Cardiac muscle cell (in vitro differentiated cells and primary cell): ENCODE measurements at regions not wholly inside any gene's neighbourhood (a gene's known extent, or its start where the extent isn't known, plus 50 kb on each side); places are given as distances from the start of the nearest gene placed in this dataset.

ENCODE experiments used
- DNase-seq, 2 donors: peaks; one replicate each; pipeline versions ENCODE4 v3.0.0 to v3.0.0-alpha.2; 2010 to 2017; ENCODE audit warnings: low read depth in 1 of 2, low spot score in 1 of 2
- H3K27ac ChIP-seq: fragments of 200-600 bp; sonication (generic); 2 replicates; pipeline ENCODE4 v1.5.1; 2016
- H3K27me3 ChIP-seq: fragments of 200-600 bp; sonication (generic); 2 replicates; pipeline ENCODE4 v1.6.0; 2016; ENCODE audit warnings: control low read depth
- H3K36me3 ChIP-seq: fragments of 200-600 bp; sonication (generic); 2 replicates; pipeline ENCODE4 v1.5.1; 2016; ENCODE audit warnings: control low read depth
- H3K4me1 ChIP-seq: fragments of 200-600 bp; sonication (generic); 2 replicates; pipeline ENCODE4 v1.8.1; 2017; ENCODE audit warnings: low read depth, mild to moderate bottlenecking, mixed run types
- H3K4me3 ChIP-seq: fragments of 200-600 bp; sonication (generic); 2 replicates; pipeline ENCODE4 v1.5.1; 2016; ENCODE audit warnings: mild to moderate bottlenecking
- H3K9me3 ChIP-seq: fragments of 200-600 bp; sonication (generic); 2 replicates; pipeline ENCODE4 v1.5.1; 2017; ENCODE audit warnings: low read depth, mild to moderate bottlenecking, control low read depth
- TF ChIP-seq, protein P1 (sequence below): IDR thresholded peaks from 2 replicates; pipeline ENCODE4 v1.5.1; 2012; ENCODE audit warnings: low read depth, mild to moderate bottlenecking, low read length

GRCh38 chr1:184272175-184272866 lies 114.5 kb upstream of the C1orf21 start:
- no peaks in the 10 kb centered on the region for H3K27me3 ChIP-seq
- peaks cover 7% of the 10 kb centered on the region for H3K4me1 ChIP-seq
- H3K36me3 ChIP-seq: no peaks in the 10 kb centered on the region
- H3K9me3 ChIP-seq: no peaks in the 10 kb centered on the region
- no peak overlapping the region for H3K27ac ChIP-seq
- TF ChIP-seq, protein P1, sequence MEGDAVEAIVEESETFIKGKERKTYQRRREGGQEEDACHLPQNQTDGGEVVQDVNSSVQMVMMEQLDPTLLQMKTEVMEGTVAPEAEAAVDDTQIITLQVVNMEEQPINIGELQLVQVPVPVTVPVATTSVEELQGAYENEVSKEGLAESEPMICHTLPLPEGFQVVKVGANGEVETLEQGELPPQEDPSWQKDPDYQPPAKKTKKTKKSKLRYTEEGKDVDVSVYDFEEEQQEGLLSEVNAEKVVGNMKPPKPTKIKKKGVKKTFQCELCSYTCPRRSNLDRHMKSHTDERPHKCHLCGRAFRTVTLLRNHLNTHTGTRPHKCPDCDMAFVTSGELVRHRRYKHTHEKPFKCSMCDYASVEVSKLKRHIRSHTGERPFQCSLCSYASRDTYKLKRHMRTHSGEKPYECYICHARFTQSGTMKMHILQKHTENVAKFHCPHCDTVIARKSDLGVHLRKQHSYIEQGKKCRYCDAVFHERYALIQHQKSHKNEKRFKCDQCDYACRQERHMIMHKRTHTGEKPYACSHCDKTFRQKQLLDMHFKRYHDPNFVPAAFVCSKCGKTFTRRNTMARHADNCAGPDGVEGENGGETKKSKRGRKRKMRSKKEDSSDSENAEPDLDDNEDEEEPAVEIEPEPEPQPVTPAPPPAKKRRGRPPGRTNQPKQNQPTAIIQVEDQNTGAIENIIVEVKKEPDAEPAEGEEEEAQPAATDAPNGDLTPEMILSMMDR: no peak
- no peak overlapping the region for H3K4me3 ChIP-seq
- no peak for DNase-seq

- H3K36me3 ChIP-seq: no peaks in the 10 kb centered on the region
- no peak for DNase-seq
- no peak overlapping the region for H3K4me3 ChIP-seq
- no peak overlapping the region for H3K27ac ChIP-seq
- TF ChIP-seq, protein P1: no peak
- H3K27me3 ChIP-seq: no peaks in the 10 kb centered on the region
- H3K4me1 ChIP-seq: no peaks in the 10 kb centered on the region
- H3K9me3 ChIP-seq: no peaks in the 10 kb centered on the region
These were observed 110.4 kb upstream of the C1orf21 start for GRCh38 chr1:184276416-184276815.

DNA sequence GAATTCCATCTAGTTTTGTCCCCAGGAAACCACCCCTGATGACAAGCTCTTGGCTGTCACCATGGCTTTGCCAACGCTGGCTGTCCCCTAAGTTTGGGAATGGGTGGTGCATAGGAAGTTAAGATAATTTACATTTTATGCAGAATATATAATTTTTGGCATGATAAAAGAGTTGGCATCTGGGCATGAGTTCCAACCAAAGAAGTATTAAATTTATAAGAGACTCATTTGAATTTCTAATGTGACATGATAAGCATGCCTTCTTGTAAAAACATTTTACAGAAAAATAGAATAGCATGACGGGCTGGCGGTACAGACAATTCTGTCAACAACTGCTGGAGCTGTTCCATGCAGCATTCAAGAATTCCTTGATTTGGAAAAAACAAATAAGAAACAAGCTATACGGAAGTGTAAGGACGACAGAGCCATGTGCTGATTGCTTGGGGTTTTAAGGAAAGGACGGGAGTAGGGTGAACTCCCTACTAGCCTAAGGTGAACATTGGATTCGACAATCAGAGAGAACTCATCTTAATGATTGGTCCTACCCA lies 106.8 kb upstream of the C1orf21 start:
- no peak overlapping the region for H3K4me3 ChIP-seq
- DNase-seq: no peak
- no peaks in the 10 kb centered on the region for H3K4me1 ChIP-seq
- no peaks in the 10 kb centered on the region for H3K27me3 ChIP-seq
- no peak overlapping the region for H3K27ac ChIP-seq
- H3K36me3 ChIP-seq: no peaks in the 10 kb centered on the region
- H3K9me3 ChIP-seq: no peaks in the 10 kb centered on the region
- TF ChIP-seq, protein P1: no peak

GRCh38 chr1:184283999-184284398 lies 102.8 kb upstream of the C1orf21 start:
- Histone ChIP-seq H3K9me3 (no peaks in the 10 kb centered on the region), H3K27ac (no peak overlapping the region), H3K4me1 (no peaks in the 10 kb centered on the region), H3K4me3 (no peak overlapping the region), H3K36me3 (no peaks in the 10 kb centered on the region), H3K27me3 (no peaks in the 10 kb centered on the region)
- TF ChIP-seq, protein P1: no peak
- peak in 1 of 2 donors; percentile 75 for DNase-seq

DNA sequence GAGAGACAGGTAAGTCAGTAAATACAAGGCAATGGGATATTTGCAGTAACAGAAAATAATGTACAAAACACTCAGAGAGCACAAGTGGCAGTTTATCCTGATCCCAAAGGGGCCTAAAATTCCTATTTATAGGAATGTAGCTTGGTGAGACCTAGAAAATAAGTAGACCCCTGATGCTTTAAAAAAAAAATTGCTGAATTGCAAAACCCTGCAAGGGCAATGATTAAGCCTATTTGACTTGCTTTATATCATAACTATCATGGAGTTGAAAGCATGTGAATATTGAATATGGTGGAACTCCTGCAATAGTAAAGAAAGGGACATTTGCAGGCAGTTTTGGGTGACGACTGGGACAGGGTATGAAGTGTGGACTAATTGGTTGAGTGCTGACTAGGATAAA lies 101.9 kb upstream of the C1orf21 start:
- Histone ChIP-seq H3K36me3 (no peaks in the 10 kb centered on the region), H3K27ac (no peak overlapping the region)
- TF ChIP-seq, protein P1: no peak

More for the DNA sequence above, 101.9 kb upstream of the C1orf21 start:
- Histone ChIP-seq H3K9me3 (no peaks in the 10 kb centered on the region), H3K4me1 (no peaks in the 10 kb centered on the region), H3K27me3 (no peaks in the 10 kb centered on the region), H3K4me3 (no peak overlapping the region)
- no peak for DNase-seq
